GDM1 (cell line): ENCODE measurements at regions not wholly inside any gene's neighbourhood (a gene's known extent, or its start where the extent isn't known, plus 50 kb on each side); places are given as distances from the start of the nearest gene placed in this dataset.

Experiments used
- DNase-seq: peaks from one replicate; lab custom pipeline; 2025; lab: John Stamatoyannopoulos, UW

DNA sequence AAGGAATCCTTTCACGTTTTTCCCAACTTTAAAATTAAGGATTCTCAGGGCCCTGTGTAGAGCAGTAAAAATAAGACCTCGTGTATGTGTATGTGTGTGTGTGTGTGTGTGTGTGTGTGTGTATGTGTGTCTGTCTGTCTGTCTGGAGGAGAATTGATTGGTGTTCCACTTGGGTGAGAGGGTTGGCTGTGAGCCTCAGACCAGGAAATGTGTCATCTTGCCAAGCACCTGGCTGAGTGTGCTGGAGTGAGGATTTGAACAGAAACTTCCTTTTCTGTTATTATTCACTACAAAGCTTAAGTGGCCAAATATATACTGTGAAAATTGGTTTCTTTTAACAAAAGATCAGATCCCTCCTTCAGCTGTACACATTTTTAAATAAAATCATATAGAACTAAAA lies 103.6 kb upstream of the NUDT6 start:
- DNase-seq = peak; percentile 31

DNA sequence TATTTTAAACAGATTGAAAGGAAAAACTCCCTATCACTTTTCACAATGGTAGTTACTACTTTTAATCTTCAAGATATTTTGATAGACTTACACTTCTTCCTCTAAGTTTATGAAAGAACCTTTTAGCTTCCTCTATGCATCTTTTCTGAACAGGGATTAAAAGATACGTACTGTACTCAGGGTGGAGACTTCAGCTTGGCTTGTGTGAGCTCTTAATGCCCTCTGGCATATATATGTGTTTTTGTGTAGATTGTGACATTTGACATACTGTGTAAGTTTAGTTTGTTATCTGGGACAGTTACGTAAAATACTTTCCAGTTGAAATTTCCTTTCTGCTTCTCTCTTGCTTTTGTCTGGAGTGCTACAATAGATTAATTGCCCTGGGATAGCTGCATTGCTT lies 109.3 kb upstream of the NUDT6 start:
- no peak for DNase-seq

GRCh38 chr4:123034023-123034422 lies 111.6 kb upstream of the NUDT6 start:
- DNase-seq = no peak

DNA sequence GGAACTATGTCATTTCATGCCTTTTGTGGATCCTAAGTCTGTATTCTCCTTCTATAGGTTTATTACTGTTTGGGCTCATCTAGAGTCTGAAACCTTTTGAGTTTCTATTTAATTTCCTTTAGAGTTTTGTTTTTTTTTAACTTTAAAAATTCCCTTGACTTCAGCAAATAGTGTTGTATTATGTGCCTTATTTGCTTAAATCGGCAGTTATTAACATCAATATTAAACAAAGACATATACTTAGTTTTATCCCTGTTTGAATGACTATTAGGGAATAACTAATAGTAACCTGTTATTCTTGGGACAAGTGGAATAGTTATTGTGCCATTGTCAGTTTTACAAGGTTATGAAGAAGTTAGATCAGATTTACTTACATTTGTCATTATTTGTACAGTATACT lies 112.8 kb upstream of the NUDT6 start:
- no peak for DNase-seq

DNA sequence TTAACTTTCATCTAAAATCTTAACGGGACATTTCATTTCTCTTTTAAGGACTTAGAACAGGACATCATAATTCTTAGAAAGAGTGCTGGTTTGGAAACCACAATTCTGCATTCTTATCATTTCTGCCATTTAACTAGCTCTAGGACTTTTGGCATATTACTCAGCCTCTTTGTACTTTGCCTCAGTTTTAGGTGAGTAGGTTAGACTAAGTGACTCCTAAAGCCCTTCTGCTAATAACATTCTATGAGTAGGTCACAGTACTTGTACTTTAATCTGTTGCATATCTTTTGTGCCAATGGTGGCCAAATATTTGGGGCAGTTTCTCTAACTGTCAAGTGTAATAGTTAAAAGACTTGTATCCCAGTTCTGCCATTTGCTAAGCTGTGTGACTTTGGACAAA lies 115.4 kb upstream of the NUDT6 start:
- DNase-seq = no peak

GRCh38 chr4:123042095-123042494 lies 119.7 kb upstream of the NUDT6 start:
- DNase-seq = no peak

DNA sequence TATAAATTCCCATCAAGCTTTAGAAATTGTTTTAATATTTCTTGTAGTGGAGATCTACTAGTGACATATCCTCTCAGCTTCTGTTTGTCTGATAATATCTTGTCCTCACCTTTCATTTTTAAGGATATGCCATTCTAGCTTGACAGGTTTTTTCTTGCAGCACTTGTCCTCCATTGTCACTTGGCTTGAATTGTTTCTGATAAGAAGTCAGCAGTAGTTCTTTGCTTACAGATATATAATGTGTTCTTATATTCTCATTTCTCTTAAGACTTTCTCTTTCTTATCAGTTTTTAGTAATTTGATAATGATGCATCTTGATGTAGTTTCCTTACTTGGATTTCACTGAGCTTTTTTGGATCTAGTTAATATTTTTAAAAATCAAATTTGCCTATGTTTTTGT lies 120.6 kb upstream of the NUDT6 start:
- DNase-seq = no peak

DNA sequence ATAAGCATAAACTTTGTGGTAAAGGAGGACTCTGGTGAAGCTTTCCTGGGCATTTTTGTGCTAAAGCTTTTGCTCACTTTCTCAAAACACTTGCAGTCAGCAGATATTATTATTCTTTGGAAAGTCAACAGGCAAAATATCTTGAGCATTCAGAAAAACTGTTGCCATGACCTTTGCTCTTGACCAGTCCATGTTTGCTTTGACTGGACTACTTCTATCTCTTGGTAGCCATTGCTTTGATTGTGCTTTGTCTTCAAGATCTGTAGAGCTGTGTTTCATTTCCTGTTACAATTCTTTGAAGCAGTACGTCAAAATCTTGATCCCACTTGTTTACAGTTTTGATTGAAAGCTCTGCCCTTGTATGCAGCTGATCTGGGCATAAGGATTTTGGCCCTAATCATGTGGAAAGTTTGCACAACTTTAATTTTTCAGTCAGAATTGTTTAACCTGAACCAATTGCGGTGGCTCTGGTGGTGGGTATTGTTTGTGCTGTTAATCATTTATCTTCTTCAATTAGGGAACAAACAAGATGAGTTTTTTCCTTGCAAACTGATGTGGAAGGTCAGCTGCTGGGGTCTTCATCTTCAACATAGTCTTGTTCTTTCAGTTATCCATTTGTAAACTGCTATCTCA lies 121.5 kb upstream of the NUDT6 start:
- DNase-seq = no peak

DNA sequence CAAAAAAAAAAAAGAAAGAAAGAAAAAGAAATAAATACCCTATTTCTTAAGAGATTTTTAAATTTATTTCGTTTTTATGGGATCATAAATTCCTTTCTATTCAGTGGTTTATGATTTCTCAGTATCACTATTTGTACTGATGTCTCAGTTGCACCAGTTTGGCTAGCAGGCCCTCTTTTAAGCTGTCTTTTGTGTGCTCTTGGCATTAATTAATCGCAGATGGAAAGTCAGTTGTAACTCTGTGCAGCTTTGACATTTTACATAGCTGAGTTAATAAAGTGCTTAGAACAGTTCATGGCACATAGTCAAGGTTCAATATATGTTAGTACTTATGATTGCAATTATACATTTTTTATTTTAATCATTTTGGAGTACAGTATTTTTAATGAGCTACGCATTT lies 123.7 kb upstream of the NUDT6 start:
- no peak for DNase-seq

- DNase-seq = no peak
These were observed 127.6 kb upstream of the NUDT6 start for GRCh38 chr4:123050018-123050417.

DNA sequence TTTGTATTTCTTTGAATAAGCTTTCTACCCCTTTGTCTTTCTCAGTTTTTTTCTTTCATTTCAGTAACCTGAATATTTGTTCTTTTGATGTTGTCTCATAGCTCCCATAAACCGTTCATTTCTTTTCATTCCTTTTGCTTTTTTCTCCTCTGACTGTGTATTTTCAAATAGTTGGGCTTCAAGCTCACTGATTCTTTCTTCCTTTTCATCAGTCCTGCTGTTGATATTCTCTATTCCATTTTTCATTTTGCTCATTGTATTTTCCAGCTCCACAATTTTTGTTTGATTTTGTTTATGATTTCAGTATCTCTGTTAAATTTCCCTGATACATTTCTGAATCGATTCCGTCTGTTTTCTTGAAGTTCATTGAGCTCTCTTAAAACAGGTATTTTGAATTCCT lies 129.6 kb upstream of the NUDT6 start:
- no peak for DNase-seq

- no peak for DNase-seq
These were observed 133.5 kb upstream of the NUDT6 start for GRCh38 chr4:123055943-123056342.

GRCh38 chr4:123060039-123060770 lies 137.8 kb upstream of the NUDT6 start:
- DNase-seq = no peak

GRCh38 chr4:123064390-123064789 lies 142.0 kb upstream of the NUDT6 start:
- DNase-seq = no peak

DNA sequence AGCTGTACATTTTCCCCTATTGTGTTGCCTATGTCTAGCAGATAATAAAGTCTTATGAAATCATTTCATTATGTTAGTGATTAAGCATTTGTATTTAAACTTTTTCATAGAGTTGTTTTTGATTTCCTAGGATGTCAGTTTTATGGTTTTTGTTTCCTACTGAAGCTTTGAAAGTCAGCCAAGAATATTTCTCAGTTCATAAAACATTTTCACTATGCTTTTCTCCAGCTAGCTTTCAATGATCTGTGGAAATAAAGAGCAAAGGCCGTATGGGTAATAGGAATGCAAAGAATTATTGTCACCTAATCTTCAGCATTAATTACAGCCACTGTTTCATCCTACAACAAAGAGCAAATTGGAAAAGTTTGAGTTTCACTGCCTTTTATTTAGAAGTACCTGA lies 145.7 kb upstream of the NUDT6 start:
- no peak for DNase-seq

- DNase-seq = no peak
These were observed 149.7 kb upstream of the NUDT6 start for GRCh38 chr4:123072060-123072459.

- DNase-seq = no peak
These were observed 151.3 kb upstream of the NUDT6 start for GRCh38 chr4:123073650-123074049.

- DNase-seq = no peak
These were observed 154.9 kb upstream of the NUDT6 start for GRCh38 chr4:123077330-123077729.

- DNase-seq = no peak
These were observed 159.6 kb upstream of the NUDT6 start for GRCh38 chr4:123081971-123082370.

- no peak for DNase-seq
These were observed 161.2 kb upstream of the NUDT6 start for GRCh38 chr4:123083646-123084045.

GRCh38 chr4:123088501-123088900 lies 166.1 kb upstream of the NUDT6 start:
- DNase-seq = no peak

DNA sequence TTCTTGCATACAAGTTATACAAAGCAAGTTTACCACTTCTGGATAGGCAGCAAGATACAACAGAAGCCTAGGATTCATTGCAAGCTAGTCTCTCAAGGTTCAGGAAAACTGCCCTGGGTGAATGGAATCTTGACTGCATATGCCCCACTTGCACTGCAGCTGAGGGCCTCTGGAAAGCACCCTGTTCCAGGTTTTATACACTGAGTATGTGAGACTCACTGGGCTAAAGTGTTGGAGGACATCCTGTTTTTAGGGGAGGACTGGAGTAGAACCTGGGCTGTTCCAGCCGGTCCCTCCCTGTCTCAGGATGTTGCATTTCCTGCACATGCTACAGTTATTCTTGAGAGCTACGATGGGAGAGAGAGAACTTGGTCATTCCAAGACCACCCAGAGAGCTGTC lies 168.5 kb upstream of the NUDT6 start:
- DNase-seq = no peak

GRCh38 chr4:123092586-123092985 lies 170.2 kb upstream of the NUDT6 start:
- DNase-seq = no peak

DNA sequence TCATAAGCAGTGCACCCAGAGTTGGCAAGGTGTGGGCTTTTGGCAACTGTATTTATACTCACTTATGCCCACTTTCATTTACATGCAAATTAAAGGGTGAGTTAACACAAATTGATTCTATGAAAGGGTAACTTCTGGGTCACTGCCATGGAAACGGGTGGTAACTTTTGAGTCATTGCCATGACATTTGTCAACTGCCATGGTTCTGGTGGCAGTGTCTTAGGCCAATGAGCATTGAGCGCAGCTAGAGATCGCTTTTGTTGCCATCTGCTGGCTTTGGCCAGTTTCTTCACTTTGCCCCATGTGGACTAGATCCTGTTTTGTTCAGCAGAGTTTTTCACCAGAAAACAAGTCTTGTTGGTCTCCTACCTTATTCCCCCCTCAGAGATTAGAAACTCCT lies 170.8 kb upstream of the NUDT6 start:
- no peak for DNase-seq
